GM06990 (cell line): ENCODE measurements at regions not wholly inside any gene's neighbourhood (a gene's known extent, or its start where the extent isn't known, plus 50 kb on each side); places are given as distances from the start of the nearest gene placed in this dataset.

Experiments used
- DNase-seq: peaks from one replicate; pipeline ENCODE4 v3.0.0-alpha.2; 2011; ENCODE audit not compliant: insufficient read length; ENCODE audit errors: extremely low read depth
- H3K27me3 ChIP-seq: replicated peaks from 2 replicates; pipeline ENCODE4 v1.6.0; 2011; ENCODE audit warnings: low read length; ENCODE audit not compliant: control insufficient read depth, insufficient read depth
- H3K36me3 ChIP-seq: 2 replicates; pipeline ENCODE4 v1.5.1; 2011; ENCODE audit warnings: low read length; ENCODE audit not compliant: control insufficient read depth, insufficient read depth
- H3K4me3 ChIP-seq: replicated peaks from 2 replicates; pipeline ENCODE4 v1.5.1; 2011; ENCODE audit warnings: low read depth, mild to moderate bottlenecking, control low read depth, low read length
- CTCF ChIP-seq: IDR thresholded peaks from 2 replicates; pipeline ENCODE4 v1.5.1; 2011; ENCODE audit warnings: low read length, control low read depth, mild to moderate bottlenecking, inconsistent platforms; ENCODE audit not compliant: insufficient read depth, poor library complexity, severe bottlenecking

GRCh38 chr2:12970861-12971260 lies 254.1 kb downstream of the TRIB2 start:
- Histone ChIP-seq H3K4me3 (no peak overlapping the region), H3K27me3 (no peaks in the 10 kb centered on the region; the same call in 1 of the 2 replicates), H3K36me3 (no peaks in the 10 kb centered on the region)
- TF ChIP-seq CTCF: no peak
- no peak for DNase-seq

GRCh38 chr2:12971581-12972365 lies 255.0 kb downstream of the TRIB2 start:
- Histone ChIP-seq H3K27me3 (no peaks in the 10 kb centered on the region; the same call in 1 of the 2 replicates), H3K4me3 (no peak overlapping the region), H3K36me3 (no peaks in the 10 kb centered on the region)
- no peak for TF ChIP-seq CTCF
- DNase-seq: no peak

- Histone ChIP-seq H3K4me3 (no peak overlapping the region), H3K36me3 (no peaks in the 10 kb centered on the region), H3K27me3 (no peaks in the 10 kb centered on the region)
- DNase-seq: no peak
- no peak for TF ChIP-seq CTCF
Measured at GRCh38 chr2:12978066-12978835, 261.5 kb downstream of the TRIB2 start.

GRCh38 chr2:12979066-12979465 lies 262.3 kb downstream of the TRIB2 start:
- DNase-seq: no peak
- Histone ChIP-seq H3K4me3 (no peak overlapping the region), H3K27me3 (no peaks in the 10 kb centered on the region), H3K36me3 (no peaks in the 10 kb centered on the region)
- TF ChIP-seq CTCF: no peak

- DNase-seq: no peak
- Histone ChIP-seq H3K27me3 (no peaks in the 10 kb centered on the region), H3K36me3 (no peaks in the 10 kb centered on the region), H3K4me3 (no peak overlapping the region)
- no peak for TF ChIP-seq CTCF
Measured at GRCh38 chr2:12980817-12981216, 264.1 kb downstream of the TRIB2 start.
